Glutamatergic neuron (in vitro differentiated cells): ENCODE measurements at regions not wholly inside any gene's neighbourhood (a gene's known extent, or its start where the extent isn't known, plus 50 kb on each side); places are given as distances from the start of the nearest gene placed in this dataset.

Source experiments
- DNase-seq: peaks from one replicate; pipeline ENCODE4 v3.0.0; 2022
- H3K27ac Mint-ChIP-seq: one replicate; pipeline ENCODE4 v1.8.0; 2020; ENCODE audit warnings: mild to moderate bottlenecking, mixed read lengths, inconsistent platforms; ENCODE audit not compliant: unreplicated experiment
- H3K27me3 Mint-ChIP-seq: one replicate; pipeline ENCODE4 v1.8.0; 2020; ENCODE audit warnings: mild to moderate bottlenecking, moderate library complexity, mixed read lengths, inconsistent platforms; ENCODE audit not compliant: unreplicated experiment
- H3K36me3 Mint-ChIP-seq: one replicate; pipeline ENCODE4 v1.8.0; 2020; ENCODE audit warnings: mild to moderate bottlenecking, mixed read lengths, inconsistent platforms; ENCODE audit not compliant: unreplicated experiment
- H3K4me1 Mint-ChIP-seq: one replicate; pipeline ENCODE4 v1.8.0; 2020; ENCODE audit warnings: mild to moderate bottlenecking, low read depth, mixed read lengths, inconsistent platforms; ENCODE audit not compliant: unreplicated experiment
- H3K4me3 Mint-ChIP-seq: one replicate; pipeline ENCODE4 v1.8.0; 2020; ENCODE audit warnings: mild to moderate bottlenecking, mixed read lengths, inconsistent platforms; ENCODE audit not compliant: unreplicated experiment
- H3K9me3 Mint-ChIP-seq: one replicate; pipeline ENCODE4 v1.8.0; 2020; ENCODE audit warnings: mild to moderate bottlenecking, moderate library complexity, mixed read lengths, inconsistent platforms; ENCODE audit not compliant: unreplicated experiment
- CTCF ChIP-seq: fragments of 200-600 bp; sonication (generic); IDR thresholded peaks from one replicate; pipeline ENCODE4 v1.5.0; 2021; ENCODE audit not compliant: partially characterized antibody, unreplicated experiment

- Mint-ChIP-seq H3K9me3 (no peaks in the 10 kb centered on the region), H3K4me3 (no peak overlapping the region), H3K36me3 (no peaks in the 10 kb centered on the region), H3K27ac (no peak overlapping the region), H3K27me3 (no peaks in the 10 kb centered on the region), H3K4me1 (no peaks in the 10 kb centered on the region)
- TF ChIP-seq CTCF, result no peak
- no peak for DNase-seq
These were observed 210.9 kb downstream of the INHBA start for GRCh38 chr7:41491883-41492471.

- no peak for DNase-seq
- Mint-ChIP-seq H3K27ac (no peak overlapping the region), H3K4me1 (no peaks in the 10 kb centered on the region), H3K4me3 (no peak overlapping the region), H3K9me3 (no peaks in the 10 kb centered on the region), H3K27me3 (no peaks in the 10 kb centered on the region), H3K36me3 (no peaks in the 10 kb centered on the region)
- no peak for TF ChIP-seq CTCF
These were observed 211.6 kb downstream of the INHBA start for GRCh38 chr7:41491308-41491707.

- H3K27ac Mint-ChIP-seq, result no peak overlapping the region
- no peaks in the 10 kb centered on the region for H3K9me3 Mint-ChIP-seq
- no peaks in the 10 kb centered on the region for H3K4me1 Mint-ChIP-seq
- DNase-seq, result no peak
- H3K4me3 Mint-ChIP-seq, result no peak overlapping the region
- no peaks in the 10 kb centered on the region for H3K36me3 Mint-ChIP-seq
- TF ChIP-seq CTCF, result no peak
- no peaks in the 10 kb centered on the region for H3K27me3 Mint-ChIP-seq
These were observed 213.0 kb downstream of the INHBA start for GRCh38 chr7:41489885-41490284.

- Mint-ChIP-seq H3K27ac (no peak overlapping the region), H3K9me3 (no peaks in the 10 kb centered on the region), H3K36me3 (no peaks in the 10 kb centered on the region), H3K4me1 (no peaks in the 10 kb centered on the region), H3K27me3 (no peaks in the 10 kb centered on the region), H3K4me3 (no peak overlapping the region)
- no peak for TF ChIP-seq CTCF
- DNase-seq, result no peak
These were observed 215.5 kb downstream of the INHBA start for GRCh38 chr7:41487229-41487940.

GRCh38 chr7:41481353-41481752 lies 221.5 kb downstream of the INHBA start:
- Mint-ChIP-seq H3K27me3 (no peaks in the 10 kb centered on the region), H3K9me3 (no peaks in the 10 kb centered on the region), H3K4me3 (no peak overlapping the region), H3K4me1 (no peaks in the 10 kb centered on the region), H3K36me3 (no peaks in the 10 kb centered on the region), H3K27ac (no peak overlapping the region)
- DNase-seq, result no peak
- no peak for TF ChIP-seq CTCF
